H1 (cell line): ENCODE measurements at regions not wholly inside any gene's neighbourhood (a gene's known extent, or its start where the extent isn't known, plus 50 kb on each side); places are given as distances from the start of the nearest gene placed in this dataset.

ENCODE experiments used
- NRF1 ChIP-seq: IDR thresholded peaks from 2 replicates; pipeline ENCODE4 v1.6.1; 2011; ENCODE audit warnings: mild to moderate bottlenecking, low read depth, low read length, improper control_type of control experiment
- POLR2A ChIP-seq, 2 experiments: IDR thresholded peaks; 1 replicate in 1 of 2; 2 replicates in 1 of 2; pipeline ENCODE4 v1.6.1; 2011; ENCODE audit warnings: low read depth in 2 of 2, low read length in 2 of 2, mild to moderate bottlenecking in 2 of 2; ENCODE audit errors: control extremely low read depth in 1 of 2
- TF ChIP-seq, protein P1 (sequence below), 3 experiments: IDR thresholded peaks; 1 replicate in 2 of 3; 2 replicates in 1 of 3; pipeline versions ENCODE4 v1.5.1 to v1.6.1; 2011; ENCODE audit warnings: low read length in 3 of 3, mild to moderate bottlenecking in 3 of 3, inconsistent platforms in 2 of 3, low read depth in 1 of 3, moderate library complexity in 1 of 3; ENCODE audit not compliant: insufficient read depth in 1 of 3; ENCODE audit errors: control extremely low read depth in 1 of 3

- no peak for TF ChIP-seq NRF1
- TF ChIP-seq POLR2A (IDR thresholded peaks at IDR 0.05; ENCODE audit: control extremely low read depth in 1 of 2, low read depth in 2 of 2, low read length in 2 of 2): no peak
- TF ChIP-seq, protein P1, sequence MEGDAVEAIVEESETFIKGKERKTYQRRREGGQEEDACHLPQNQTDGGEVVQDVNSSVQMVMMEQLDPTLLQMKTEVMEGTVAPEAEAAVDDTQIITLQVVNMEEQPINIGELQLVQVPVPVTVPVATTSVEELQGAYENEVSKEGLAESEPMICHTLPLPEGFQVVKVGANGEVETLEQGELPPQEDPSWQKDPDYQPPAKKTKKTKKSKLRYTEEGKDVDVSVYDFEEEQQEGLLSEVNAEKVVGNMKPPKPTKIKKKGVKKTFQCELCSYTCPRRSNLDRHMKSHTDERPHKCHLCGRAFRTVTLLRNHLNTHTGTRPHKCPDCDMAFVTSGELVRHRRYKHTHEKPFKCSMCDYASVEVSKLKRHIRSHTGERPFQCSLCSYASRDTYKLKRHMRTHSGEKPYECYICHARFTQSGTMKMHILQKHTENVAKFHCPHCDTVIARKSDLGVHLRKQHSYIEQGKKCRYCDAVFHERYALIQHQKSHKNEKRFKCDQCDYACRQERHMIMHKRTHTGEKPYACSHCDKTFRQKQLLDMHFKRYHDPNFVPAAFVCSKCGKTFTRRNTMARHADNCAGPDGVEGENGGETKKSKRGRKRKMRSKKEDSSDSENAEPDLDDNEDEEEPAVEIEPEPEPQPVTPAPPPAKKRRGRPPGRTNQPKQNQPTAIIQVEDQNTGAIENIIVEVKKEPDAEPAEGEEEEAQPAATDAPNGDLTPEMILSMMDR (IDR thresholded peaks at IDR 0.05; ENCODE audit: control extremely low read depth in 1 of 3, insufficient read depth in 1 of 3, low read depth in 1 of 3, low read length in 3 of 3): no peak
Observed at GRCh38 chr10:128377988-128378387, 251.8 kb upstream of the MKI67 start (continued).
